Embryonic facial prominence (tissue), 1 donor: ENCODE measurements at regions not wholly inside any gene's neighbourhood (a gene's known extent, or its start where the extent isn't known, plus 50 kb on each side); places are given as distances from the start of the nearest gene placed in this dataset.
"Not testable (repeated sequence)": the region's sequence is repeated elsewhere in the genome, so short reads cannot be mapped to it uniquely, and the experiment has no call there.

Source experiments
- DNase-seq: peaks from one replicate; pipeline ENCODE4 v3.0.0-alpha.2; 2016; ENCODE audit errors: extremely low spot score

DNA sequence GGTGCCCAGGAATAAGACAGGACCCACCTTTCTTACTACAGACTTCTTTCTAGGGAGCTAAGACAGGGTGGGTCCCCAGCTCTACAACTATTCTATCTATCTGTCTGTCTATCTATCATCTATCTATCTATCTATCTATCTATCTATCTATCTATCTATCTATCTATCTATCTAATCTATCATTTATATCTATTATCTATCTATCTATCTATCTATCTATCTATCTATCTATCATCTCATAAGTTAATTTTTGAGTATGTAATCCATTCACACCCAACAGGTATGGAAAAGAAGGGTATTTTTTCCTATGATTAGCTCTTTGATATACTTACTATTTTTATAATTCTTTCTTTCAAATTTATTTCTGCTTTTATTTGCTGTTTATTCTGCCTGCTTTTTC is 55.9 kb downstream of the BAMBI start:
- DNase-seq, result no peak

DNA sequence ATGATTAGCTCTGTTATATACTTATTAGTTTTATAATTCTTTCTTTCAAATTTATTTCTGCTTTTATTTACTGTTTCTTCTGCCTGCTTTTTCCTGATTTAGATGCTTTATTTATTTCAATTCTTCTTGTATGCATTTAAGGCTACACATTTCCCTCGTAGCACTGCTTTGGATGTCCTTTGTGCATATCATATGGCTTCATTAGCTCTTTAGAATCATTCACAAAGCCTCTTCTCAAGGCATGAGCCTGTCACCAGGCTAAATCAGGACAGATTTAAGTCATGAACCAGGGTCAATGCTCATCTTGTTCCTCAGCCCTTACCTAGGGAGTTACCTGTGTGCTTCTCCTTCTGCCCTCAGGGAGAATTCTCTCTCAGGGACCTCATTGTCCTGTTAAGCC is 56.3 kb downstream of the BAMBI start:
- DNase-seq, result no peak

DNA sequence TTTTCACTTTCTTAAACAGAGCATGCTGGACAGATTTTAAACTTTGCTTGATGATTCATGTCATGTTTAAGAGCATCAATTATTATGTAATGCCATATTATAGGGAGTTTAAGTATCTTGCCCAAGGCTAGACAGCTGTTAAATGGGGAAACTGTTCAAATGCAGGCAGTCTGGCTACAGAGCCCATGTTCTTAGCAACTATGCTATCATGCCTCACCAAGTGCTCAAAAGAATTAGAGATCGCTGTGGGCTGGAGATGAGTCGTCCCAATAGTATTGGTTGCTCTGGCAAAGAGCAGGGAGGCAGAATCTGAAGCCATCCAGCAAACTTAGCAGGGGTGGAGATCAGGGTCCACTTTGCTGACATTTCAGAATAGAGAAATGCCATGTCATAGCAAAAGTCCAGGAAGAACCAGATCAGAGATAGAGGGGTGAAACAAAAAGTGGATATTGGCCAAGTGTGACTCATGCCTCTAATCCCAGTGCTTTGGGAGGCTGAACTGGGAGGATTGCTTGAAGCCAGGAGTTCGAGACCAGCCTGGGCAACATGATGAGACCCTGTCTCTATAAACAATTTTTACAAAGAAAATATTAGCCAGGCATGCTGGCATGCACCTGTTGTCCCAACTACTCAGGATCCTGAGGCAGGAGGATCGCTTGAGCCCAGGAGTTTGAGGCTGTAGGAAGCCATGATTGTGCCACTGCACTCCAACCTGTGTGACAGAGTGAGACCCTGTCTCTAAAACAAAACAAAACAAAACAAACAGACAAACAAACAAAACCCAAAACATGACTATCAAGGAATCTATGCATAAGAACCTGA is 57.8 kb downstream of the BAMBI start:
- no peak for DNase-seq

DNA sequence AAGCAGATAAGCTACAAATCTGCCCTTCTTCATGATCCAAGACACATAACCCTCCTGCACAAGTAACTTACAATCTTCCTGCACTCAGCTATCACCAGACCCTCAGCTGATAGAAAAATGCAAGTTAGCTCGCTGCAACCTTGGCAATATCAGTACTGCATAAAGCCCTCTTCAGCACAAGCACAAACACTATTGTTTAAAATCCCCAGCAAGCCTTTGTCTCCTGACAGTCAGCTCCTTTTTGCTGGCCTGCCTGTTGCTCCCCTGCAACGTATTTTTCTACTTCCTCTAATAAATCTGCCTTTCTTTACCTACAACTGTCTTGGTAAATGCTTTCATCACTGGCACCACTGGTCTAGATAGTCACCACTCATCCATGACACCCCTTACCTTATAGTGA is 59.8 kb downstream of the BAMBI start:
- no peak for DNase-seq

DNA sequence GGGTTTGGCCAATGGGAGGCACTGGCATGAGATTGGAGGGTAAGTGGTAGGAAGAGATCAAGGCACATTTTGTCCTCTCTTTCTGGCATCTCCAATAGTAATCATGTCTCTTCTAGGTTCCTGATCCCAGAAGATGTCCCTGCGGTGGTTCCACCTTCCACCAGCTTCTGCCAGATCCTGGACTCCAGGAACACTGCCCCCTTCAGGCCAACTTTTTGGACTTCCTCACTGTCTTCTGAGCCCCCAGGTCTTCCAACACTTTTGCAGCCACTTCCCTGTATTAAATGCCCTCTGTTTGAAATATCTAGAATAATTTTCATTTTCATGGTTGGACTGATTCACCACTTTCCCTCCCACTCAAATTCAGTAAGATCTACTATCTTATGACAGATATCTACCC is 60.9 kb downstream of the BAMBI start:
- DNase-seq, result no peak

DNA sequence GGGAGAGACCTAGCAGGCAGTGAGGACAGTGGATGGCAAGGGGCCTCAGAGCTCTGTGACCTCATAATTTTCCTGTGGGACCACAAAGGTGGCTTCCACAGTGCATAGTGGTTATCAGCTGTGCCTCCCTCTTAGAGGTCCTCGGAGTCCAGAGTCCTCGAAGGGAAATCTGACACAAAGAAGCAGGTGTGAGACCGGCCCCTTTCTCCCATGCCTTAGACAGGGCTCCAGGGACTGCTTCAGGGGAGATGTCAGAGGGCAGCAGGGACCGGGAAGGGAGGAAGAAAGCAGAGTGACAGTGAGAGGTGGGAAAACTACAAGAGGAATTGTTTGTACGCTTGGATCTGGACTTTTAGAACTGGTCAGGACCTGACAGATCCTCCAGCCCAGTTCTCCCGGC is 66.3 kb downstream of the BAMBI start:
- no peak for DNase-seq

DNA sequence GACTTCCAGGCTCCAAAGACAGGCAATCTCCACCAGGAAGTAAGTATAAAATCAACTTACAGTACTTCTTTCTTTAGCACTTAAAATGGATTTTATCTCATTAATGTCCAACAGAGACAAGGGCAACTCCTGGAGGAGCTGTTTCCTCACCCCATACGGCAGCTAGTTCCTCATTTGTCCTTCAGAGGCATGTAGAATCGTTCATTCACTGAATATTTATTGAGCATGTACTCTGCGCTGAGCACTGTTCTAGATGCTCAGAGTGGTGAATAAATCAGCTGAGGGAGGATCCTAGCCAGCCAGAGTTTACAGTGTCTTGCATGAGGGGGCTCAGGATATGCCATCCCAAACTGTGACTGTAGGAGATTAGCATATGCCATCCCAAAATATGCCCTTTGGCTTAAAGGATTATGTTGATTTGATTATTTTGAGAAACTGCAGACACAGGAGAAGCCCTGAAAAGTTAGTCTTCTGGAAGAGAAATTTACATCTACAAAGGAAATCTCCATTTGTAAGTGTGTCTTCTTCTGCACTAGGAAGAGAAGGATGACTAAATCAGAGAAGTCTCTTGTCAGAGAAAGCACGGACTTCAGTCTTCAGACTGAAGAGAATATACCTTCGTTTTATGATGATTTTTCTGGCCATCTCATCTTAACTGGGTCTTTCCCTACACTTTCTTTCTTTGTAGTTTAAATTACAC is 66.9 kb downstream of the BAMBI start:
- no peak for DNase-seq

DNA sequence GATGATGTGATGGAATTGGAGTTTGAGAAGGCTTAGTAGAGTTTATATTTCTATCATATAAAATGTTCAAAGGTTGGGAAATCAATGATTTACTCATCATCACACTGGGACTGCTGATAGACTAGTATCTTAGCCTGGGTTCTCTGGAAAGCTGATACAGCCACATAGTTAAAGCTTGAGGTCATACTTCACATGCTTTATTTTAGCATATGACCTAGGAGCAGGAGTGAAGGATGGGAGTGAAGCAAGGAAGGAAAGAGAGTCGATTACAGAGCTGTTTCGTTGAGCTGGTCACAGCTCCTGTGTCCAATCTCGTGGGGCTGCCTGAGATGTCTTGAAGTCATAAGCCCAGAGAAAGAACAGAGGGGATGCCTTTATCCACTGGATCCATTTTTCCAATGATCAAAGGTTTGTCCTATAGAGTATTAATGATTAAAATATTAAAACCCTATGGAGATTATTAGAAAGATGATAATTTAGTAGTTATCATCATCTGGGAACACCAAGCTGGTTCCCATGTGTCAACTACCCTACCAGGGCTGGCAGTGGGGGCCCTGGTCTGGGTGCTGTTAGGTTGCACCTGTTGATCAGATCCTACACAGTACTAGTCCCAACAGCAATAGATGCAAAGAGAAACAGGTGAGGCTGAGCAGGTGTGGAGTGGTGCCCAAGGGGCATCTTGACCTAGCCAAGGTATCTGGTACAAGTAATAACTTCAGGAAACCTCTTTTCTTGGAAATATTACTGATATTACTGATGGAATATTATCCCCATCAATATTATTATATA is 77.8 kb downstream of the BAMBI start:
- DNase-seq, result no peak

DNA sequence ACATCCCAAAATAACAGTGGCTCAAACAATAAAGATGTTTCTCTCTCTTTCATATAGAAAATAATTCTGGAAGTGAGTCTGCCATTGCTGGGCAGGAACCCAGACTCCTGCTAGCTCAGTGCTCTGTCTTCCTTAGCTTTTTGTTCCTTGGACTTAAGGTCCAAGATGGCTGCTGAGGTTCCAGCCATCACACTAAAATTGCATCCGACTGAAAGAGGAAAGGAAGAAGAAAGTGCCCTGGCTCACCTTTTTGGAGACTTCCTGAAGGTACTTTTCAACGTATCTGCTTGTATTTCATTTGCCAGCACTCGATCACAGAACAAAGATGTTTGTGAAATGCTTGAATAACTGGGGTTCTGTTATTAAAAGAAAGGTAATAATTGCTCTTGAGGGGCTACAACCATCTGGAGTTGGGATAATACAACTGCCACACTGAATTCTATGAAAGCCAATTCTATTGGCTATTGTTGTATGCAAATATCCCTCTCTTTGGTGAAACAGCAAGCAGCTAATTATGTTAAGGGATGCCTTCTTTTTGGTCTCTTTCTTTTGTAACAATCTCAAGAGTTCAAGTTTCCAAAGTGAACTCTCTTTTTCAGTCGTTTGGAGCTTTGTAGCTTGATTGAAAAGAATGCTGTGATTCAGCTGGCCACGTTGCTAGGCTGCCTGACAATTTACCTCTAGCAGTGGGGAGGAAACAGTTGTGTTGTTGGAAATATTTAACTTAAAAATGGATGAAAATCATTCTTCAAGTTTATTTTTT is 83.9 kb downstream of the BAMBI start:
- DNase-seq, result no peak

DNA sequence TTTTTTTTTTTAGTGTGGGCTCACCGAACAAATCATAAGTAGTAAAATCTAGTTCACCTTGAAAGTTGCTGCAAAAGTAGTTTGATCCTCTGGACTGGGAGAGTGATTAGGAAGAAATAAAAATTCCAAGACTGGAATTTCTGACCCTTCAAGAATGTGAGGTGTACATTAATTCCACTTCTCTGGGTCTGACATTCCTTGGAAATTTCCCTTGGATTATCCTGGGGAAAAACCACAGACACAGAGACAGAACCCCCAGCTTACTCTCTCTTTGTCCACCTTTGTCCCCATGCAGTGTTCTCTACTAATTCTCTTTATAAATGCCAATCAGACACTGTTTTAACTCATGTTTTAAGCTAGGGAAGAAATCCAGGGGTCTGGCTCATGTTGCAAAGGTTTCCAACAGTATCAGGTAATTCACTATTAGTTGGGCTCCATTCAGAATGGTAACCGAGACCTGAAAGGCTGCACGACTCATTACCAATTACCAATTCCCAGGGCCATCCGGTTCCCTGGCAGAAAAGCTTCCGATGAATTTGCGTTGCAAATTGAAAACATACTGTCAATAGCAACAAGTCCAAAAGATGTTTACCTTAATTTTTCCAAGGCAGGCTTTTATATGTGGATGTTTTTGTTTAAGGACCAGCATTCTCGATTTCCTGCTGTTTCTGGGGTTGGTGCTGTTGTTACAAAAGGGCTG is 86.3 kb downstream of the BAMBI start:
- DNase-seq, result no peak

DNA sequence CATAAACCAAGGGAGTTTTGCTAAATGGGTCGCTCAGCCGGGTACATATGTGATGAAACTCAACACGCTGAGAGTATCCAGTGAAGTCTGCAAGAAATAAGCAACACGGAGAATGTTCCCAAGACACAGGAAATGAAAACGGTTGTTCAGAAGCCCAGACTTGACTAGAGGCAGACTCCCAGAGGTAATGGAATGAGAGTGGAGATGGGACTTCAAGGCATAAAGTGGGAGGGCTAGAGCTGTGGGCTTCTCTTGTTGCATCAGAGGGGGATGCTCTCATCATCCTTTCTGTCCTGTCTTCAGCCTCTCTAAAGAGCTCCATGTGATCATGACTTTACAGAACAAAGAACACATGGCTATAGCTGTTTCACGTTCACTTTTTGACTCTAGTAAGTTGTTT is 88.3 kb downstream of the BAMBI start:
- no peak for DNase-seq

DNA sequence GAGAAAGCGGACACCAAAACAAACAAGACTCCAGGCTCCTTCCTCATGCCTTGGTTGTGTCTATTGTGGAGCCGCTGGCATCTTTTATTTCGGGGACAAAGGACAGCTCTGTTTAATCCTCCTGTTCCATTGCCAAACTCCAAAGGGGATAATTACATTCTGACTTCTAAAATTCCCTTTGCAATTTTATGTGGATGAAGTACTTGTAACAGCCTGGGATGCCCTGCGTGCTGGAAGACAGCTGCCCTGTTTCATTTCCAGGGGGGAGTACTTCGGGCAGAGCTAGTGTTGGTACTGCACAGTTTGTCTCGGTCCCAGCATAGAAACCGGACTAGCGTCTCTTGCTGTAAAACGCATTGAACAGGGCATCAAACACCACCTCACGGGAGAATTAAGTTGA is 90.9 kb downstream of the BAMBI start:
- DNase-seq, result no peak

DNA sequence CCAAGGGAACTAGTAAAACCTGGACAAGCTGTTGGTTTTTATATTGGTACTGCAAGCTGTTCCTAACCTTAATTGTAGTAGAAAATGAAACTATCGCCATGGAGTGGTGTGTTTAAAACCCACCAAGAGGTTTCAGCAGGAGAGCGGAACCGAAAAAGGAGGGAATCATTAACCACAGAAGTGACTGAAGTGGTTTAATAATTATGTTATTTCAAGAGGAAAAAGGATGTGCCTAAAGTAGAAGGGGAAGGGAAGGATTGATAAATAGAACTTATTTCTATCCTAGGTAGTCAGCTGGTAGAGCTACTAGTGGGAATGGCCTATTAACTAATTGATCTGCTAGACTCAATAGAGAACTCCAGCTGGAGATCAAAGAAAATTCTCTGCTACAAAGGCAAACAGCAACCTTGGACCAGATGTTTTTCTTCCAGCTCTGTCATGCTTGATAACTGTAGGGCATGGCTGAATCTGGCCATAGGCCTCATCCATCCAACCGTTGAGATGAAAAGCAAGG is 91.8 kb downstream of the BAMBI start:
- DNase-seq, result no peak

DNA sequence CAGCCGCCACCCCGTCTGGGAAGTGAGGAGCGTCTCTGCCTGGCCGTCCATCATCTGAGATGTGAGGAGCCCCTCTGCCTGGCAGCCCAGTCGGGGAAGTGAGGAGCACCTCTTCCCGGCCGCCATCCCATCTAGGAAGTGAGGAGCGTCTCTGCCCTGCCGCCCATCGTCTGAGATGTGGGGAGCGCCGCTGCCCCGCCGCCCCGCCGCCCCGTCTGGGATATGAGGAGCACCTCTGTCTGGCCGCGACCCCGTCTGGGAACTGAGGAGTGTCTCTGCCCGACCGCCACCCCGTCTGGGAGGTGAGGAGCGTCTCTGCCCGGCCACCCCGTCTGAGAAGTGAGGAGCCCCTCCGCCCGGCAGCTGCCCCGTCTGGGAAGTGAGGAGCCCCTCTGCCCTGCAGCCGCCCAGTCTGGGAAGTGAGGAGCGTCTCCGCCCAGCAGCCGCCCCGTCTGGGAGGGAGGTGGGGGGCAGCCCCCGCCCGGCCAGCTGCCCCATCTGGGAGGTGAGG is 94.3 kb downstream of the BAMBI start:
- not testable (repeated sequence) for DNase-seq

DNA sequence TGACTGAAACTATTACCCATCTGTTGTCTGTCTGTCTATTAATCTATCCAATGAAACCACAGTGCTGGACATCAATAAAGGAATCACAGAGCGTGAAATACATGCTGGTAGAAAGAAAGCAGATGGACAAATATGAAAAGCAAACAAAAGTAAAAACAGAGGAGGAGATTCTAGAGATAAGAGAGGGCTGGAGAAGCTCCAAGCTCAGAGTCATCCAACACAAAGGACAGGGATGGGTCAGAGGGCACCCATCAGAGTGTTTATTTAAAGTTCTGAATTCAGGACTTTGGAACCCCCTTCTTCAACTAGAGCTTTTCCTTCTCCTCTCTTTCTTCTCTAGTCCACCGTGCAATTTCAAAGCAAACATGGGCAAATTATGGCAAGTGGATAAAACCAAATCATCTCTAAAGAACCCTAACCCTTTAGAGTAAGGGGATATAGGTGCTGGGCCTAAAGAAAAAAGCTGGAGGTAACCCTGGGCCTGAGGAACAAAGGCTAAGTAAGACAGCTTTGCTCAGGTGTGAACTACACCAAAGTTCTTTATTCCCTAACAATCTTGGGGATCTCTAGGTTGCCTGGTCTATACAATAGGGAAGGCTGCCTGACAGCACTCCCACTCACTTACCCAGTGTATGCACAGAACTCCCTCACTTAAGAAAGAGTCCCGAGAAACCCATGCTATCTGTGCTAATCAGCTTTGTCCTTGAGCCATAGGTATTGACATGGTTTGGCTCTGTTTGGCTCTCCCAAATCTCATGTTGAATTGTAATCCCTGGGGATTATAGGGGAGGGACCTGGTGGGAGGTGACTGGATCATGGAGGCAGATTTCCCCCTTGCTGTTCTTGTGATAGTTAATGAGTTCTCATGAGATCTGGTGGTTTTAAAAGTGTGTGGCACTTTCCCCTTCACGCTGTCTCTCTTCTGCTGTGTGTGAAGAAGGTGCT is 97.0 kb downstream of the BAMBI start:
- DNase-seq, result no peak

DNA sequence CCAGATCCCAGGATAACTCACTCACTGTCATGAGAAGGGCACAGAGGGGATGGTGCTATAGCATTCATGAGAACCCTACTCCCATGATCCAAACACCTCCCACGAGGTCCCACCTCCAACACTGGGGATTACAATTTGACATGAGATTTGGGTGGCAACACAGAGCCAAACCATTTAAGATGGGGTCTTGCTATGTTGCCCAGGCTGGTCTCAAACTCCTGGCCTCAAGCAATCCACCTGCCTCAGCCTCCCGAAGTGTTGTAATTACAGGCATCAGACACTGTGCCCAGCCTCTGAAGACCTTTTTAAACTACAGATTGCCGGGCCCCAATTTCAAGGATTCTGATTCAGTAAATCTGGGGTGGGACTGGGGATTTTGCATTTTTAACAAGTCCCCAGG is 98.5 kb downstream of the BAMBI start:
- DNase-seq, result no peak

DNA sequence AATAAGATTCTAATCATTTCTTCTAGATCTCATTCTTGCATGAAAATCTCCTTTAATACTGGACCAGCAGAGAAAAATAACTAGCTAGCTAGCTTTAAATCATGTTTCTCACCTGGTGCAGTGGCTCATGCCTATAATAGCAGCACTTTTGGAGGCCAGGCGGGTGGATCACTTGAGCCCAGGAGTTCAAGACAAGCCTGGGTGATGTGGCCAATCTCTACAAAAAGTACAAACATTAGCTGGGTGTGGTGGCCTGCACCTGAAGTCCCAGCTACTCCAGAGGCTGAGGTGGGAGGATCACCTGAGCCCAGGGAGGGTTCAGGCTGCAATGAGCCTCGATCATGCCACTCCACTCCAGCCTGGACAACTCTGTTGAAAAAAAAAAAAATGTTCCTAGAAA is 99.2 kb downstream of the BAMBI start:
- DNase-seq, result no peak

DNA sequence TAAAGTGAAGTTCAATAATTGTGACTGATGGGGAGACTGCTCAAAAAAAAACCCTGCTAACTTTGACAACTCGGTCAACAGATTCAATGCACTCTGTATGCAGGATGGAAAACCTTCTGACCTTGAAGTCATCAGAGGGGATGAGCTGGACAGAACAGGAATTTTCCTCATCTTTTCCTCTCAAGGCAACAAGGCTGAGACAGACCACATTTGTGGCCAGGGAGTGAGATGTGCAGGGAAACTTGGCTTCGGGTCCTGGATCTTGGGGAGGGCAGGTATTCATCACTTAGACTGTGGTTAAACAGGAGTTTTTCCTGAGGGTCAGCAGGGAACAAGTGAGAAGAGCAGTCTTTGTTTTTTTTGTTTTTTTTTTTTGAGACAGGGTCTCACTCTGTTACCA is 100.6 kb downstream of the BAMBI start:
- no peak for DNase-seq

DNA sequence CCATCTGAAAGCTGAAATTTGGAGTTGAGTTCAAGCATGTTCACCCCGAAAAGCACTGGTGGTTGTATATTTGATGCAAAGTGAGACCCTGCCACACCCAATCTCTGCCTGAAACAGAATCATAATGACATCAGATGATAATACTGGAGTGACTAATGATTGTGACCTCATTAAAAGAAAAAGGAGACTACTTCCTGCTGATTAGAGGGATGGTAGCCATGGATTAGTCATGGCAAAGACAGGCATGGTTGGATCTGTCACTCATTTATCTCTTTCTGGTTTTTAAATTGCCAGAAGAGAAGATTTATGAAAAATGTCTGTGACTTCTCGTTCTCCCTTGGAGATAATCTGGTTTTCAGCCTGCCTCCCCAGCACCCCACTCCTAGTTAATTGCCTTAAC is 101.2 kb downstream of the BAMBI start:
- DNase-seq, result no peak

DNA sequence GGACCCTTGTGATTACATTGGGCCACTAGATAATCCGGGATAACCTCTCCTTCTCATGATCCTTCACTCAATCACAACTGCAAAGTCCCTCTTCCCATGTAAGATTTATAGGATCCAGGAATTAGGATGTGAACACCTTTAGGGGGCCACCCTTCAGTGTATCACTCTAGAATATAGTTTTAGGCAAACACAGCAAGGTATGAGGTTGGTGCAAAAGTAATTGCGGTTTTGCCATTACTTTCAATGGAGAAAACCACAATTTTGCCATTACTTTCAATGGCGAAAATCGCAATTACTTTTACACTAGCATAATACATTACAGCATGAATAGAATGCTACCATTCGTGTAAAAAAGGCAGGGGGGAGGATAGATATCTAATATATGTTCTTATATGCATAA is 104.0 kb downstream of the BAMBI start:
- no peak for DNase-seq
